Ovary (tissue), 7 donors: ENCODE measurements at regions not wholly inside any gene's neighbourhood (a gene's known extent, or its start where the extent isn't known, plus 50 kb on each side); places are given as distances from the start of the nearest gene placed in this dataset.

ENCODE experiments used
- DNase-seq, 5 donors: peaks; one replicate each; pipeline ENCODE4 v3.0.0-alpha.2; 2019 to 2020
- H3K27ac ChIP-seq, 2 donors: fragments of 200-600 bp; one replicate each; pipeline versions ENCODE4 v1.5.1 to v1.8.0; 2019 to 2022
- H3K27me3 ChIP-seq: fragments of 200-600 bp; one replicate; pipeline ENCODE4 v1.8.0; 2022
- H3K36me3 ChIP-seq: fragments of 200-600 bp; sonication (generic); one replicate; pipeline ENCODE4 v1.5.1; 2019
- H3K4me1 ChIP-seq: one replicate; pipeline ENCODE4 v1.8.1; 2013; ENCODE audit warnings: mild to moderate bottlenecking, moderate library complexity; ENCODE audit not compliant: insufficient read depth
- H3K4me3 ChIP-seq: fragments of 200-600 bp; sonication (generic); one replicate; pipeline ENCODE4 v1.5.1; 2017
- H3K9me3 ChIP-seq, 2 donors: fragments of 200-600 bp in 1 of 2; sonication (generic) in 1 of 2; one replicate each; pipeline versions ENCODE4 v1.5.1 to v1.8.1; 2013 to 2019; ENCODE audit warnings: mild to moderate bottlenecking in 1 of 2, moderate library complexity in 1 of 2
- CTCF ChIP-seq, 3 donors: fragments of 450-650 bp in 2 of 3; fragments of 200-600 bp in 1 of 3; IDR thresholded peaks; one replicate each; pipeline versions ENCODE4 v1.5.1 to v1.8.0; 2016 to 2022; ENCODE audit warnings: antibody characterized with exemption in 3 of 3, mild to moderate bottlenecking in 1 of 3
- EP300 ChIP-seq: sonication (generic); formaldehyde crosslinking; IDR thresholded peaks from one replicate; pipeline ENCODE4 v1.6.1; 2017; ENCODE audit warnings: antibody characterized with exemption
- POLR2A ChIP-seq: fragments of 450-650 bp; IDR thresholded peaks from one replicate; pipeline ENCODE4 v1.6.1; 2017; ENCODE audit warnings: antibody characterized with exemption, mild to moderate bottlenecking, moderate library complexity
- WGBS, 3 donors: extraction: QIAGEN DNeasy Blood & Tissue Kit in 1 of 3; methylation state at CpG; one replicate each; pipeline versions ENCODE4 v1.1.5 to v1.1.7; 2013 to 2017; 5-methylcytosine and 5-hydroxymethylcytosine counted together
- intact Hi-C, 4 donors: fragments of 100-400 bp; cut with DNase I; formaldehyde crosslinking; loops; one replicate each; pipeline versions ENCODE4 v1.11.0 to v1.15.1; 2022 to 2023
- donor health status: DM: no; HTN: no; CAD: no; lungs with moderate emphysema.
- donor health status: DM: no; HTN: no; CAD: no.
- donor health status: Bipolar disorder and iron deficiency.
- donor health status: DM: no; HTN: no; CAD: no.
- donor health status: DM: yes; HTN: yes; CAD: no.

- H3K9me3 ChIP-seq = no peaks in the 10 kb centered on the region
- no peaks in the 10 kb centered on the region for H3K4me1 ChIP-seq
- no peak for TF ChIP-seq EP300
- no peak for TF ChIP-seq CTCF (IDR thresholded peaks at IDR 0.05)
- TF ChIP-seq POLR2A = no peak
- H3K36me3 ChIP-seq = no peaks in the 10 kb centered on the region
- no peak overlapping the region for H3K27ac ChIP-seq
- no peaks in the 10 kb centered on the region for H3K27me3 ChIP-seq
- 96 to 100% (median 99%) methylated on average over 1 of the region's 1 CpG for WGBS, 3 donors
- DNase-seq = no peak
- intact Hi-C loops = no loop called here
- H3K4me3 ChIP-seq = no peak overlapping the region
Measured at GRCh38 chr7:46542076-46542475, 621.0 kb upstream of the IGFBP3 start.

GRCh38 chr7:46539892-46540483, 618.9 kb upstream of the IGFBP3 start:
- no peaks in the 10 kb centered on the region for H3K36me3 ChIP-seq
- no peaks in the 10 kb centered on the region for H3K4me1 ChIP-seq
- DNase-seq = no peak
- WGBS, 3 donors = 89 to 95% (median 93%) methylated on average over 5 of the region's 5 CpGs
- no peak overlapping the region for H3K4me3 ChIP-seq
- no peak for TF ChIP-seq EP300
- no peak overlapping the region for H3K27ac ChIP-seq
- intact Hi-C loops = no loop called here
- no peaks in the 10 kb centered on the region for H3K9me3 ChIP-seq
- no peaks in the 10 kb centered on the region for H3K27me3 ChIP-seq

DNA sequence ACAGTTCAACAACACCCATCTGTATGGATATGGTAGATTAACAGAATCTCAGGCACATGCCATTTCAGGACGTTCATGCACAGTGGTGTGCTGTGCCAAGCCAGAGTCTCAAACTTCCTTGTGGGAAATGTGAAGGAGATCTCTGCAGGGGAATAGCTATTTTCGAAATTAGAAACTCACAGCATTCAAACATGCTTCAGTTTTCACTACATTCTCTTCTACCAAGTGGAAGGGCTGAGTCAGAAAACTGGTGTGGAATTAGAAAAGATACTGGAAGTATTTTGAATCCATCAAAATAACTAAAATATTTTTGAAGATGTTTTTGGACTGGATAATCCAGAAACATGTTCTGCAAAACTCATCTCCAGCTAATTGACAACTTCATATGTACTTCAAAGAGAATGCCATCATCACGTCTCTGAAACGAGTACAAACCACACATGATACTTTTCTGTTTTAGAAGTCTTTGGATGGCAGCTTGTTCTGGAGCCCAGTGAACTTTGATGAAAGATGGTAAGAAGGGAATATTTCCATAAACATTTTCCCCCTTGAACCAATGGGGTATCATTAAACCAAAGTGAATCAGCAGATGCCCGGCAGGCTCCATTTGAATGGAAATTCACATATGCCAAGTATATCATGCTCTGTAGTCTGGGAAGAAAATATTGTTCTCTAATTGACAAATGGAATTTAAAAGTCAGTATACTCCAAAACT, 616.3 kb upstream of the IGFBP3 start:
- Histone ChIP-seq H3K27me3 (no peaks in the 10 kb centered on the region), H3K27ac (no peak overlapping the region), H3K36me3 (no peaks in the 10 kb centered on the region), H3K4me3 (no peak overlapping the region), H3K9me3 (no peaks in the 10 kb centered on the region), H3K4me1 (no peaks in the 10 kb centered on the region)
- no peak for TF ChIP-seq EP300
- no peak for TF ChIP-seq POLR2A
- no peak for TF ChIP-seq CTCF (IDR thresholded peaks at IDR 0.05)
- WGBS, 3 donors = 48 to 61% (median 60%) methylated on average over 5 of the region's 5 CpGs
- DNase-seq = no peak
- intact Hi-C loops = no loop called here

GRCh38 chr7:46534664-46535588, 613.9 kb upstream of the IGFBP3 start:
- peaks cover 0 to 3% of the 10 kb centered on the region in 2 donors for H3K9me3 ChIP-seq
- no peaks in the 10 kb centered on the region for H3K27me3 ChIP-seq
- intact Hi-C loops = no loop called here
- DNase-seq = no peak
- H3K4me1 ChIP-seq = no peaks in the 10 kb centered on the region
- H3K4me3 ChIP-seq = no peak overlapping the region
- no peak overlapping the region for H3K27ac ChIP-seq
- no peaks in the 10 kb centered on the region for H3K36me3 ChIP-seq
- TF ChIP-seq CTCF (IDR thresholded peaks at IDR 0.05) (no peak), EP300 (no peak), POLR2A (no peak)
- WGBS, 3 donors = 71 to 77% (median 76%) methylated on average over 6 of the region's 6 CpGs
